ENCODE measurements at regions not wholly inside any gene's neighbourhood (a gene's known extent, or its start where the extent isn't known, plus 50 kb on each side); places are given as distances from the start of the nearest gene placed in this dataset.
"Not testable (repeated sequence)": the region's sequence is repeated elsewhere in the genome, so short reads cannot be mapped to it uniquely, and the experiment has no call there.

GRCh38 chr2:145383961-145384360 is 864.0 kb upstream of the ZEB2 start:
- POLR2A ChIA-PET, result no interaction called here
- CTCF ChIA-PET, result interaction anchor here (0.6 kb wide), 1 partner anchor 465 kb away, joined by 3 read pairs; no protein-coding TSS in a partner anchor
- 100% methylated on average over 1 of the region's 1 CpG for WGBS (ENCODE audit: insufficient coverage)
- no peaks in the 10 kb centered on the region for H3K4me1 ChIP-seq (ENCODE audit: control extremely low read depth in 1 of 4, control insufficient read depth in 4 of 4, insufficient read depth in 4 of 4, low read length in 3 of 4)
- no peak for DNase-seq
- H3K36me3 ChIP-seq (ENCODE audit: control insufficient read depth in 4 of 4, insufficient read depth in 4 of 4, low read length in 3 of 4), result no peaks in the 10 kb centered on the region
- no peak overlapping the region for H3K4me3 ChIP-seq (ENCODE audit: control insufficient read depth in 1 of 7, extremely low read depth in 1 of 7, insufficient read depth in 4 of 7, low read depth in 2 of 7, low read length in 6 of 7)
- no peak overlapping the region for H3K27ac ChIP-seq (ENCODE audit: insufficient read depth in 1 of 2, low read depth in 1 of 2, low read length in 2 of 2, poor library complexity in 1 of 2, severe bottlenecking in 2 of 2)
- H3K27me3 ChIP-seq (replicated peaks in 2 of 5; ENCODE audit: control insufficient read depth in 4 of 5, insufficient read depth in 5 of 5, low read length in 4 of 5), result no peaks in the 10 kb centered on the region
- H3K9me3 ChIP-seq (ENCODE audit: control extremely low read depth in 1 of 5, control insufficient read depth in 4 of 5, insufficient read depth in 2 of 5, low read depth in 1 of 5, low read length in 4 of 5), result no peaks in the 10 kb centered on the region

- CTCF ChIA-PET, result no interaction called here
- no peak overlapping the region for H3K4me3 ChIP-seq (ENCODE audit: control insufficient read depth in 1 of 7, extremely low read depth in 1 of 7, insufficient read depth in 4 of 7, low read depth in 2 of 7, low read length in 6 of 7)
- H3K4me1 ChIP-seq (ENCODE audit: control extremely low read depth in 1 of 4, control insufficient read depth in 4 of 4, insufficient read depth in 4 of 4, low read length in 3 of 4), result no peaks in the 10 kb centered on the region
- WGBS (ENCODE audit: insufficient coverage), result 90% methylated on average over 3 of the region's 4 CpGs
- H3K27ac ChIP-seq (ENCODE audit: insufficient read depth in 1 of 2, low read depth in 1 of 2, low read length in 2 of 2, poor library complexity in 1 of 2, severe bottlenecking in 2 of 2), result no peak overlapping the region
- no peak for DNase-seq
- POLR2A ChIA-PET, result no interaction called here
- H3K27me3 ChIP-seq (replicated peaks in 2 of 5; ENCODE audit: control insufficient read depth in 4 of 5, insufficient read depth in 5 of 5, low read length in 4 of 5), result no peaks in the 10 kb centered on the region
- no peaks in the 10 kb centered on the region for H3K36me3 ChIP-seq (ENCODE audit: control insufficient read depth in 4 of 4, insufficient read depth in 4 of 4, low read length in 3 of 4)
- no peaks in the 10 kb centered on the region for H3K9me3 ChIP-seq (ENCODE audit: control extremely low read depth in 1 of 5, control insufficient read depth in 4 of 5, insufficient read depth in 2 of 5, low read depth in 1 of 5, low read length in 4 of 5)
These were observed 860.6 kb upstream of the ZEB2 start for GRCh38 chr2:145380436-145381017.

- ChIA-PET POLR2A (no interaction called here), CTCF (no interaction called here)
These were observed 860.0 kb upstream of the ZEB2 start for GRCh38 chr2:145379934-145380333.

GRCh38 chr2:145374165-145374564 is 854.2 kb upstream of the ZEB2 start:
- Histone ChIP-seq H3K4me3 (ENCODE audit: control insufficient read depth in 1 of 7, extremely low read depth in 1 of 7, insufficient read depth in 4 of 7, low read depth in 2 of 7, low read length in 6 of 7) (no peak overlapping the region), H3K9me3 (ENCODE audit: control extremely low read depth in 1 of 5, control insufficient read depth in 4 of 5, insufficient read depth in 2 of 5, low read depth in 1 of 5, low read length in 4 of 5) (no peaks in the 10 kb centered on the region), H3K27me3 (replicated peaks in 2 of 5; ENCODE audit: control insufficient read depth in 4 of 5, insufficient read depth in 5 of 5, low read length in 4 of 5) (no peaks in the 10 kb centered on the region), H3K36me3 (ENCODE audit: control insufficient read depth in 4 of 4, insufficient read depth in 4 of 4, low read length in 3 of 4) (no peaks in the 10 kb centered on the region), H3K27ac (ENCODE audit: insufficient read depth in 1 of 2, low read depth in 1 of 2, low read length in 2 of 2, poor library complexity in 1 of 2, severe bottlenecking in 2 of 2) (no peak overlapping the region), H3K4me1 (ENCODE audit: control extremely low read depth in 1 of 4, control insufficient read depth in 4 of 4, insufficient read depth in 4 of 4, low read length in 3 of 4) (no peaks in the 10 kb centered on the region)
- POLR2A ChIA-PET, result no interaction called here
- DNase-seq, result no peak
- CTCF ChIA-PET, result no interaction called here

More at GRCh38 chr2:145379934-145380333, 860.0 kb upstream of the ZEB2 start:
- Histone ChIP-seq H3K9me3 (ENCODE audit: control extremely low read depth in 1 of 5, control insufficient read depth in 4 of 5, insufficient read depth in 2 of 5, low read depth in 1 of 5, low read length in 4 of 5) (no peaks in the 10 kb centered on the region), H3K27ac (ENCODE audit: insufficient read depth in 1 of 2, low read depth in 1 of 2, low read length in 2 of 2, poor library complexity in 1 of 2, severe bottlenecking in 2 of 2) (no peak overlapping the region), H3K36me3 (ENCODE audit: control insufficient read depth in 4 of 4, insufficient read depth in 4 of 4, low read length in 3 of 4) (no peaks in the 10 kb centered on the region), H3K27me3 (replicated peaks in 2 of 5; ENCODE audit: control insufficient read depth in 4 of 5, insufficient read depth in 5 of 5, low read length in 4 of 5) (no peaks in the 10 kb centered on the region), H3K4me3 (ENCODE audit: control insufficient read depth in 1 of 7, extremely low read depth in 1 of 7, insufficient read depth in 4 of 7, low read depth in 2 of 7, low read length in 6 of 7) (no peak overlapping the region), H3K4me1 (ENCODE audit: control extremely low read depth in 1 of 4, control insufficient read depth in 4 of 4, insufficient read depth in 4 of 4, low read length in 3 of 4) (no peaks in the 10 kb centered on the region)
- DNase-seq, result no peak
- WGBS (ENCODE audit: insufficient coverage), result 100% methylated on average over 5 of the region's 6 CpGs

- H3K27me3 ChIP-seq (replicated peaks in 2 of 5; ENCODE audit: control insufficient read depth in 4 of 5, insufficient read depth in 5 of 5, low read length in 4 of 5); H3K9me3 ChIP-seq (ENCODE audit: control extremely low read depth in 1 of 5, control insufficient read depth in 4 of 5, insufficient read depth in 2 of 5, low read depth in 1 of 5, low read length in 4 of 5); H3K27ac ChIP-seq (ENCODE audit: insufficient read depth in 1 of 2, low read depth in 1 of 2, low read length in 2 of 2, poor library complexity in 1 of 2, severe bottlenecking in 2 of 2); DNase-seq; CTCF ChIA-PET; H3K36me3 ChIP-seq (ENCODE audit: control insufficient read depth in 4 of 4, insufficient read depth in 4 of 4, low read length in 3 of 4); H3K4me1 ChIP-seq (ENCODE audit: control extremely low read depth in 1 of 4, control insufficient read depth in 4 of 4, insufficient read depth in 4 of 4, low read length in 3 of 4); H3K4me3 ChIP-seq (ENCODE audit: control insufficient read depth in 1 of 7, extremely low read depth in 1 of 7, insufficient read depth in 4 of 7, low read depth in 2 of 7, low read length in 6 of 7): not testable (repeated sequence)
- WGBS (ENCODE audit: insufficient coverage), result no CpG with 5 or more reads among the region's 3 CpGs
- POLR2A ChIA-PET, result interaction anchor here (0.6 kb wide), 1 partner anchor 1259 kb away, joined by 3 read pairs; no protein-coding TSS in a partner anchor
These were observed 847.4 kb upstream of the ZEB2 start for GRCh38 chr2:145367334-145367733.

- POLR2A ChIA-PET, result no interaction called here
- peaks cover 0 to 1% (median 0%) of the 10 kb centered on the region in 5 experiments for H3K9me3 ChIP-seq (ENCODE audit: control extremely low read depth in 1 of 5, control insufficient read depth in 4 of 5, insufficient read depth in 2 of 5, low read depth in 1 of 5, low read length in 4 of 5)
- H3K27me3 ChIP-seq (replicated peaks in 2 of 5; ENCODE audit: control insufficient read depth in 4 of 5, insufficient read depth in 5 of 5, low read length in 4 of 5), result no peaks in the 10 kb centered on the region
- no peak overlapping the region for H3K4me3 ChIP-seq (ENCODE audit: control insufficient read depth in 1 of 7, extremely low read depth in 1 of 7, insufficient read depth in 4 of 7, low read depth in 2 of 7, low read length in 6 of 7)
- no peak overlapping the region for H3K27ac ChIP-seq (ENCODE audit: insufficient read depth in 1 of 2, low read depth in 1 of 2, low read length in 2 of 2, poor library complexity in 1 of 2, severe bottlenecking in 2 of 2)
- no peak for DNase-seq
- CTCF ChIA-PET, result interaction anchor here (1.1 kb wide), 1 partner anchor 14 kb away, joined by 4 read pairs; no protein-coding TSS in a partner anchor
- H3K4me1 ChIP-seq (ENCODE audit: control extremely low read depth in 1 of 4, control insufficient read depth in 4 of 4, insufficient read depth in 4 of 4, low read length in 3 of 4), result no peaks in the 10 kb centered on the region
- H3K36me3 ChIP-seq (ENCODE audit: control insufficient read depth in 4 of 4, insufficient read depth in 4 of 4, low read length in 3 of 4), result no peaks in the 10 kb centered on the region
These were observed 846.4 kb upstream of the ZEB2 start for GRCh38 chr2:145366341-145366740.

GRCh38 chr2:145360129-145360790 is 840.3 kb upstream of the ZEB2 start:
- Histone ChIP-seq H3K27ac (ENCODE audit: insufficient read depth in 1 of 2, low read depth in 1 of 2, low read length in 2 of 2, poor library complexity in 1 of 2, severe bottlenecking in 2 of 2) (no peak overlapping the region), H3K4me1 (ENCODE audit: control extremely low read depth in 1 of 4, control insufficient read depth in 4 of 4, insufficient read depth in 4 of 4, low read length in 3 of 4) (no peaks in the 10 kb centered on the region), H3K9me3 (ENCODE audit: control extremely low read depth in 1 of 5, control insufficient read depth in 4 of 5, insufficient read depth in 2 of 5, low read depth in 1 of 5, low read length in 4 of 5) (no peaks in the 10 kb centered on the region), H3K4me3 (ENCODE audit: control insufficient read depth in 1 of 7, extremely low read depth in 1 of 7, insufficient read depth in 4 of 7, low read depth in 2 of 7, low read length in 6 of 7) (no peak overlapping the region), H3K36me3 (ENCODE audit: control insufficient read depth in 4 of 4, insufficient read depth in 4 of 4, low read length in 3 of 4) (no peaks in the 10 kb centered on the region), H3K27me3 (replicated peaks in 2 of 5; ENCODE audit: control insufficient read depth in 4 of 5, insufficient read depth in 5 of 5, low read length in 4 of 5) (no peaks in the 10 kb centered on the region)
- no peak for DNase-seq
- POLR2A ChIA-PET, result no interaction called here
- CTCF ChIA-PET, result no interaction called here
- WGBS (ENCODE audit: insufficient coverage), result 100% methylated on average over 2 of the region's 7 CpGs

Measured in common myeloid progenitor, CD34-positive (primary cell).